PFSK-1 (cell line): ENCODE measurements at regions not wholly inside any gene's neighbourhood (a gene's known extent, or its start where the extent isn't known, plus 50 kb on each side); places are given as distances from the start of the nearest gene placed in this dataset.

Source experiments
- FOXP2 ChIP-seq: optimal IDR thresholded peaks from 2 replicates; pipeline ENCODE3; 2011; ENCODE audit warnings: borderline replicate concordance, control low read depth, inconsistent platforms; ENCODE audit not compliant: insufficient read depth; ENCODE audit errors: extremely low read length, extremely low read depth
- POLR2AphosphoS5 ChIP-seq: IDR thresholded peaks from 2 replicates; pipeline ENCODE4 v1.6.1; 2012; ENCODE audit warnings: low read depth, mild to moderate bottlenecking, control low read depth, low read length, moderate library complexity
- SIN3A ChIP-seq: IDR thresholded peaks from 2 replicates; pipeline ENCODE4 v1.6.1; 2012; ENCODE audit warnings: mild to moderate bottlenecking, low read length, moderate library complexity, borderline replicate concordance; ENCODE audit not compliant: insufficient read depth
- TAF1 ChIP-seq: IDR thresholded peaks from 2 replicates; pipeline ENCODE4 v1.6.1; 2012; ENCODE audit warnings: low read length, control low read depth, borderline replicate concordance; ENCODE audit not compliant: insufficient read depth
- TF ChIP-seq, protein P1 (sequence below), 2 experiments: IDR thresholded peaks; 2 replicates each; pipeline versions ENCODE4 v1.6.1 to v1.8.0; 2011 to 2012; ENCODE audit warnings: low read depth in 2 of 2, low read length in 2 of 2, control low read depth in 1 of 2, inconsistent platforms in 1 of 2, mild to moderate bottlenecking in 1 of 2, moderate library complexity in 1 of 2; ENCODE audit not compliant: insufficient read depth in 1 of 2

- TF ChIP-seq FOXP2 (no peak), SIN3A (no peak), TAF1 (no peak), POLR2AphosphoS5 (no peak)
- TF ChIP-seq, protein P1, sequence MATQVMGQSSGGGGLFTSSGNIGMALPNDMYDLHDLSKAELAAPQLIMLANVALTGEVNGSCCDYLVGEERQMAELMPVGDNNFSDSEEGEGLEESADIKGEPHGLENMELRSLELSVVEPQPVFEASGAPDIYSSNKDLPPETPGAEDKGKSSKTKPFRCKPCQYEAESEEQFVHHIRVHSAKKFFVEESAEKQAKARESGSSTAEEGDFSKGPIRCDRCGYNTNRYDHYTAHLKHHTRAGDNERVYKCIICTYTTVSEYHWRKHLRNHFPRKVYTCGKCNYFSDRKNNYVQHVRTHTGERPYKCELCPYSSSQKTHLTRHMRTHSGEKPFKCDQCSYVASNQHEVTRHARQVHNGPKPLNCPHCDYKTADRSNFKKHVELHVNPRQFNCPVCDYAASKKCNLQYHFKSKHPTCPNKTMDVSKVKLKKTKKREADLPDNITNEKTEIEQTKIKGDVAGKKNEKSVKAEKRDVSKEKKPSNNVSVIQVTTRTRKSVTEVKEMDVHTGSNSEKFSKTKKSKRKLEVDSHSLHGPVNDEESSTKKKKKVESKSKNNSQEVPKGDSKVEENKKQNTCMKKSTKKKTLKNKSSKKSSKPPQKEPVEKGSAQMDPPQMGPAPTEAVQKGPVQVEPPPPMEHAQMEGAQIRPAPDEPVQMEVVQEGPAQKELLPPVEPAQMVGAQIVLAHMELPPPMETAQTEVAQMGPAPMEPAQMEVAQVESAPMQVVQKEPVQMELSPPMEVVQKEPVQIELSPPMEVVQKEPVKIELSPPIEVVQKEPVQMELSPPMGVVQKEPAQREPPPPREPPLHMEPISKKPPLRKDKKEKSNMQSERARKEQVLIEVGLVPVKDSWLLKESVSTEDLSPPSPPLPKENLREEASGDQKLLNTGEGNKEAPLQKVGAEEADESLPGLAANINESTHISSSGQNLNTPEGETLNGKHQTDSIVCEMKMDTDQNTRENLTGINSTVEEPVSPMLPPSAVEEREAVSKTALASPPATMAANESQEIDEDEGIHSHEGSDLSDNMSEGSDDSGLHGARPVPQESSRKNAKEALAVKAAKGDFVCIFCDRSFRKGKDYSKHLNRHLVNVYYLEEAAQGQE (IDR thresholded peaks at IDR 0.05; ENCODE audit: insufficient read depth in 1 of 2, low read depth in 2 of 2, low read length in 2 of 2) = no peak
These were observed 504.0 kb upstream of the ARID1B start for GRCh38 chr6:156273065-156273711.

DNA sequence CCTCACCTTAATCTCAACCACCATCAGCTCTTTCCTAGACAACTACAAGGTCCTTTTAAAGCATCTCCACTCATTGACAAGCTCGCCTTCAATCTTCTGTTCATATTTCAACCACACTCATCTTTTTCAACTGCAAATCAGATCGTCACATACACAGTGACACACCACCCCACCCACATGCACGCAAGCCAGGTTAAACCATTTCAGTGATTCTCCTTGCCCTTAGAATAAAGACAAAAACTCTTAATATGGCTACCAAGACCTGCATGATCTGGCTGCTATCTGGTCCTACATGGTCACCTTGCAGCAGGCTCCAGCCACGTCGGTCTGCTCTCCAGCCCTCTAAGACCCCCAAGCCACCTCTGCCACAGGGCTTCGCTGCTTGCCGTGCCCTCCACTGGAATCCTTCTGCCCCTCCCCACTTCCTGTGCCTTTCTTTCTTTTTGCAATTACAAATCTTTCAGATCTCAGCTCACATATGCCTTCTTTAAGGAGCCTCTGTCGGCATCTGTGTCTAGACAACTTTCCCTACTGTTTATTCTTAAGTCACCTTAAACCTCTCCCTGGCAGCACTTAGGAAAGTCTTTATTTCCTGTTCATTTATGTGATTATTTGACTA is 507.3 kb upstream of the ARID1B start:
- TF ChIP-seq TAF1 = no peak
- no peak for TF ChIP-seq SIN3A
- no peak for TF ChIP-seq FOXP2
- no peak for TF ChIP-seq POLR2AphosphoS5
- TF ChIP-seq, protein P1 (IDR thresholded peaks at IDR 0.05; ENCODE audit: insufficient read depth in 1 of 2, low read depth in 2 of 2, low read length in 2 of 2) = no peak

GRCh38 chr6:156268849-156269248 is 508.3 kb upstream of the ARID1B start:
- no peak for TF ChIP-seq POLR2AphosphoS5
- TF ChIP-seq, protein P1 (IDR thresholded peaks at IDR 0.05; ENCODE audit: insufficient read depth in 1 of 2, low read depth in 2 of 2, low read length in 2 of 2) = no peak
- no peak for TF ChIP-seq TAF1
- TF ChIP-seq FOXP2 = no peak
- TF ChIP-seq SIN3A = no peak

DNA sequence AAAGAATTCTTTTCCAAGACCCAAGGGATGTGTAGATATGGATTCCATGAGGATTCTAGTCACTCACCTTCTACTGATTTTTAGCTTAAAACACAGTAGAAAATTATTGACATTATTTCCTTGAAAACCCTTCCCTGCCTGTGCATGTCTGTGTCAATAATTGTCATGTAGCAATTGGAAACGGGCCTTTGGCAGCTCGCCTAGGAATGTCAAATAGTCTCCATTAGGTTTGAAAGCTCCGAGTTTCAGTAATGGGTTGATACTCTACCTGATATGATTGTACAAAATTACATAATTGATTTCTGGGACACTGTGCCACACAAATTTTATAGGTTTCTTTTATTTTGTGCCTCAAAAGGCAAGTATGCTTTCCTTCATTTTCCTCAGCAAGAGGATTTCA is 515.2 kb upstream of the ARID1B start:
- TF ChIP-seq SIN3A = no peak
- no peak for TF ChIP-seq TAF1
- no peak for TF ChIP-seq FOXP2
- TF ChIP-seq POLR2AphosphoS5 = no peak
- TF ChIP-seq, protein P1 (IDR thresholded peaks at IDR 0.05; ENCODE audit: insufficient read depth in 1 of 2, low read depth in 2 of 2, low read length in 2 of 2) = no peak
